Astrocyte of the hippocampus (primary cell): ENCODE measurements at regions not wholly inside any gene's neighbourhood (a gene's known extent, or its start where the extent isn't known, plus 50 kb on each side); places are given as distances from the start of the nearest gene placed in this dataset.
"Not testable (repeated sequence)": the region's sequence is repeated elsewhere in the genome, so short reads cannot be mapped to it uniquely, and the experiment has no call there.

Source experiments
- DNase-seq: peaks from one replicate; pipeline ENCODE4 v3.0.0; 2011; ENCODE audit warnings: low read depth, low spot score

DNA sequence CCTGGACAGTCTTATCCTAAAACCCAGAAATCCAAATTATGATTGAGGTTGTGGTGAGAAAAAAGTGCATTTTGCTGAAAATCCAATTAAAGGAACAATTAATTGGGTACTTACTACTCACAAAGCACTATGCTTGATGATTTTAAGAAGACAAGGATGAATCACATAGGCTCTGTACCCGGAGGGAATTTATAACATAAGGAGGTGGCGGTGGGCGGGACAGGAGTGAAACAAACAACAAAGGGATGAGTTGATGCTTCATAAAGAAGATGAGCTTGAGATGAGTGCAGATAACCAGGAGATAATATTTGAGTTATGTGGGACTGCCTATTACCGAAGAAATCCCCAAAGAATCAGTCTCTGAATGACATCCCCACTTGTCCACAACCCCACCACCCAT is 171.1 kb upstream of the FZD8 start:
- no peak for DNase-seq

DNA sequence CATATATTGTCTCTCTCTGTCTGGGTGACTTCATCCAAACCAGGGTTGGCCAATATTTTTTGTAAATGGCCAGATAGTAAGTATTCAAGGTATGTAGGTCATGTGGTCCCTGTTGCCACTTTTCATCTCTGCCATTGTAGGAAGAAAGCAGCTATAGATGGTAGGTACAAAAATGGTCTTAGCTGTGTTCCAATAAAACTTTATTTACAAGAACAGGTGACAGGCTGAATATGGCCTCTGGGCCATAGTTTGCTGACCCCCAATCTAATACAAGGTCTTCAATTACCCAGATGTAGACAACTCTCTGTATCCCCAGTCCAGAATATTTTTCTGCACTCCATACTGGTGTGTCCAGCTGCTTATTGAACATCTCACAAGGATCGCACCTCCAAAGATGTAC is 166.2 kb upstream of the FZD8 start:
- no peak for DNase-seq

DNA sequence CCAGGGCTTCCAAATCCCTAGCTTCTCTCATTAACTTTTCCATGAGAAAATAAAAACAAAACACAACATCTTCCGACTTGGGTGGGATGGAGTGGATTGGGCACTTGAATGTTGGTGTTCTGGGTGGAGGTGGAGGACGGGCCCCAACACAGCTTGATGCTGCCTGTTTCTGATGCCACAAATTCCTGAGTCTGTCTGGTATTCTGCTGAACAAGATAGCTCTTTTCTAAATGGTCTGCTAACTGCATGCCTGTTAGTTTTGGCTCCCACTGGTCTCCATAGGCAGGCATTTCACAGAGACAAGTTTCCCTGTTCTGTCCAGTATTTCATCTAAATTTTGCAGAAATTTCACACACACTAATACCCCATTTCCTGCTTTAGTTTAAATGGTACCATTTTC is 160.9 kb upstream of the FZD8 start:
- DNase-seq, result no peak

DNA sequence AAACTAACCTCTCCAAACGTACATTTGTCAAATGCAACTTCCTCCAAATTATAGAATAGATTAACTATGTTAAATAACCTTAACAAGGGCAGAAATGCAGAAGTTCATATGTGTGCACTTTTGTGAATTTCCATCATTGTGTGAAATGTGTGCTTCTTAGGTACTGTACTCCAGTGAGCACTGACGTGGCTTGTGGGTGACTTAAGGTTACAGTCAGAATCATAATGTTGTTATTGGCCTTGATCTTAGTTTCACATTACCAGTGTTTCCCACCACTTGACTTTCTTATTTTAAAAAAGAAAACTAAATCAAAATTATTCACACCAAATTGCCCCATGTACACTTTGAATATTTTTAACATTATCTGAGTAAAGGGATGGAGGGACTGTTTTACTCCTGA is 155.1 kb upstream of the FZD8 start:
- peak; percentile 25 for DNase-seq

DNA sequence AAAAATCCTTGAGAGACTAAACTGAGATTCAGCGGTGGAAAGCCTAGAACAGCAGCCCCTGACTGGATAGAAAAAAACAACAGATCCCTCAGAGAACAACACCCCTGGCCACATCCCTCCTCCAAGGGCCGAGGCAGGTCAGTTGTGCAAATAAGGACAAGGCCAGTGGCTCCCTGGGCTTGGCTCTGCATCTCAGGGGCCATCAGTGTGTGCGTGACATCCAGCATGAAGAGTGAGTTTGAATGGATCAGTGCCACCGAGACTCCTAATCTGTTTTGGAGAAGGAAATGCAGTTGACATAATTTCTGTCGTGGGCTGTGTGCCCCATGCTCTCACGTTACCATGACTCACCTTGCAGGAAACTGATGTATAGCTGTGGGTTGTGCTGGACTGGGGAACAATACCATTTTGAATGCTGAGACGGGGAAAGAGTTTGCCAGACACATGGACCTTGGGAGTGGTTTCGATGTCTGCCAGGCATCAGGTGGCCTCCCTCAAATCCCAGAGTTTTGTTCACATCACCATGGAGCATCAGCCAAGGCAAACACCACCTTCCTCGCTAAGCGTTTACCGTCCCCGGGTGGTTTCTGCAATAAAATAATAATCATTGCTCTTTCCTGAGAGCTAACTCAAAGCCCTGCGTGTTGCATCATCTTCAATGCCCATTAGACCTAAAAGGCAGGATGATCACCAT is 153.2 kb upstream of the FZD8 start:
- peak; percentile 23 for DNase-seq

DNA sequence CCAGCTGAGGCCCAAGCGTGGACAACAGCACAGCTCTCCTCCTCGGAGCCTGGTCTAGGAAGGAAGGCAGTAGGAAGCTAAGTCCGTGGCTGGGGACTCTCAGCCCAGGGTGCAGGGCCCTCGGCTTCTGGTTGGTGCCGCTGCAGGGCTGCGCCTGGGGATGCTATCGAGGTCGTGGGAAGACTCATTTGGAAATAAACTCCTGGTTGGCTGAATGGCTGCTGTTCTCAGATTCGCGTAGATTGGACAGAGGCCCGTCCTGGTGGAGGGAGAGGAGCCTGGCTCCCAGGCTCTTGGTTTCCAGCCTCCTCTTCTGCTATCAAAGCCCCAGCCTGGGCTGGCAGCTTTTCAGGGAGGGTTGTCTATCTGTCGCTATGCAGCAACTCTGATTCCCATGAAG is 152.6 kb upstream of the FZD8 start:
- no peak for DNase-seq

DNA sequence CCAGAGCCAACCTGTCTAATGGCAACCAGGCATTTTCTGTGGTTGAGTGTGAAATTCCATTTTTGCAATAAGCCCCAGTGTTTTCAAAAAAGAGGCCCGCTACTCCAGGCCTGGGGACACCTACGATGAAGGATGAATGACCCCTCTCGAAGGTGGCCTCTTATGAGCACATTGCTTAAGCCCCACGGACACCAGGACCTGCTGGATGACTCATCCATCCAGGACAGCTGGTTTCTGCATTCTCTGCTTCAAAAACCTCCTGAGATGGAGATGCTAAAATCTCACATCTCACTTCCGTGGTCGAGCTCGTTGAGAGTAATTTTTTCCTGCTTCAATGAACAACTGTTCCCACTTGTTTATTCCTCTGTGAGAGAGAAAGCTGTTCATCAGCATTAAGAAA is 150.2 kb upstream of the FZD8 start:
- no peak for DNase-seq

DNA sequence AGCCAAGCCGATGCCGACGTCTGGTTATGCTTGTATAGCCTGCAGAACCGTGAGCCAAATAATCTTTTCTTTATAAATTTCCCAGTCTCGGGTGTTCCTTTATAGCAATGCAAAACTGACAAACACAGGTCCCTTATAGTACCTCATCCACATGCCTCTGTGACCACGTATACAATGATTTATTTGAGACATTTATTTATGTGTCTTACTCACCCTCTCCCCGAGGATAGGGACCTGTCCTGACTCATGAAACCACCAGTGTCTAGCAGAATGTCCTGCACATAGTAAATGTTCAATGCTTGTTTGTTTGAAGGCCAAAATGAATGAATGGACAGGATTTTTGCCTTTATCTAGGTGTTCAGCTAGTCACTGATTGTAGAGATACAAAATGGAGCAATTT is 147.9 kb upstream of the FZD8 start:
- DNase-seq, result no peak

DNA sequence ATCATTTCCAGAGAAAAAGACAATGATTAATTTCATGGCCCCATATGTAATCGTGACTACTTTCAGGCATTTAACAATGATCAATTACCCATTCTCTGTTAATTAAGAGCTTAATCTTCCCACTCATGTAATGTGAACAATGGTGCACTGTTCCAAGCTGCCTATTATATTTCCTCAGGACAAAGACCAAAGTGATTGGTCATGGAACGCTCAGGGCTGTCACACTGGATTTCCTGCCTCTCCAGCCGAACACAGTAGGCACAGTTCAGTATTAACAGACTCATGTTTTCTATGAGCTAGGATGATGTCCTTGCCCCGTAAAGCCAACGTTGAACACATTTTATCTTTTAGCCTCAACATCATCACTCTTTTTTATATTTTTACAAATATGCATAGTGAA is 142.7 kb upstream of the FZD8 start:
- DNase-seq, result no peak

DNA sequence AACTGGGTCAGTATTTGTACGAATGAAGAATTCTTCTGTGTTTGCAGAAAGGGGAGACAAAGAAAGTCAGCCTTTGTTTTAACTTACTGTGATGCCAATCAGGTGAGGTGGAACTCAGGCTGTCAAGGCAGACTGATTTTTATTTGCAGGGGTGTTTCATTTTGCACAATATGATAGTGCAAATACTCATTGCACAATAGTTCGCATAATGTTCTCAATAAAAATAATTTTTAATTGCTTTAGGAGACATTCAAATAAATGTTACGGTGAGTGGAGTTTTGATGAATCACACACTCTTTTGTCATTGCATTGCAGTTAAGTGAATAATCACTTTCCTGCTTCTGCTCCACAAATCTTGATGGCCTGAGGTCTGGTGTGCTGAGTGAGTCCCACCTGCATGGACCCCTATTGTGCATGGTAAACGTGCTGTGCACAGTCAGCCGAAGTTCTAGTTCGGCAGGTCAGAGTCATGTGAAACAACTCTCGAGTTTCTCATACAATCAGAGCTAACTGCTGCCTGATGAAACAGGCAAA is 141.3 kb upstream of the FZD8 start:
- peak; percentile 26 for DNase-seq

DNA sequence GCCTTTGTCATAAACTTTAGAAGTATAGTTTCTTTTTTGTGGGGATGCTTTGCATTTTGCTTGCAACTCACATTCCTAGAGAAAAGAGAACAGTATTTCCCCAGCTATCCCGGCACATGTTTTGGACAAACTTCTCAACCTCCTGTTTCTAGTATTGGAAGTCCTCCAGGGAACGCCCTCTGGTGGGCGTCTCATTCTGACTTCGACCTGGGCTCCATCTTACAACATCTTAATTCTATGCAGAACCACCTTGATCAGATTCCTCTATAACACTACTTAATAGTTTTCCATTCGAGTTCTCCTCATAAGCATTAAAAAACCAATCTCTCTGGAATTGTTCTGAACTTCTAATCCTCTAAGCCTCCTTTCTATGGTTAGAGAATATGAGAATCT is 139.5 kb upstream of the FZD8 start:
- DNase-seq, result no peak

DNA sequence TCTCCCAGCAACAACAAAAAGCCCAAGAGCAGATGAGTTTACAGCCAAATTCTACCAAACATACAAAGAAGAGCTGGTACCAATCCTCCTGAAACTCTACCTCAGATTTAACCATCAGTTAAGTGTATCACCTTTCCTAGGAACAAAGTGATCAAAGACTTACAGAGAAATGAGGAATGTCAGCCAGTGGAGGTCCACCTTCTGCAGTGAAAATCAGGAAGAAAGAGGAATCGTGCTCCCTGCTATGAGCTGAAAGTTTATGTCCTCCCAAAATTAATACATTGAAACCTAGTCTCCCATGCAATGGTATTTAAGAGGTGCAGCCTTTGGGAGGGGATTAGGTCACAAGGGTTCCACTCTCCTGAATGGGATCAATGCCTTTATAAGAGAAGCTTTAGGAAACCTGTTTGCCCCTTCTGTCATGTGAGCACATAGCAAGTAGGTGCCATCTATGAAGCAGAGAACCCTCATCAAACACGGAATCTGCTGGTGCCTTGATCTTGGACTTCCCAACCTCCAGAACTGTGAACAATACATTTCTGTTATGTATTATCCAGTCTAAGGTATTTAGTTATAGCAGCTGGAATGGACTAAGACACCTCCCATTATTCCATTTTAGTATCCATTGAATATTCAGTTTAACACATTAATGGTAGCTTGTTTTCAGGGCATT is 139.0 kb upstream of the FZD8 start:
- no peak for DNase-seq

DNA sequence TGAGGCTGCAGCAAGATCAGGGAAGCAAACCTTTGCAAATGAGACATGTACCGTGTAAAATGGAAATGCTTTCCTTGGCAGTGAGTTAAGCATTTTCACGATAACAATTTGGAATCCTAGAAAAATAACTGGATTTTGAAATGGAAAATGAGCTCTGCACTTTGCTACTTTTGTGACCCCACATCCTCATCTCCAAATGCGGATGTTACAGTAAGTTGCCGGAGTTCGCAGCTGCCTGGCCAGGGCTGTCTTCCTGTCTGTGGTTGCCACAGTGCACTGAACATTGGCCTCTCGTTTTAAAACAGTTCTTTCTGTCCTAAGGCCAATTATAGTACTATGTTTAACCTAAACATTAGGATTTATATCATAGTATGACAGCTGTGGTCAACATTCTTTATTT is 136.2 kb upstream of the FZD8 start:
- no peak for DNase-seq

DNA sequence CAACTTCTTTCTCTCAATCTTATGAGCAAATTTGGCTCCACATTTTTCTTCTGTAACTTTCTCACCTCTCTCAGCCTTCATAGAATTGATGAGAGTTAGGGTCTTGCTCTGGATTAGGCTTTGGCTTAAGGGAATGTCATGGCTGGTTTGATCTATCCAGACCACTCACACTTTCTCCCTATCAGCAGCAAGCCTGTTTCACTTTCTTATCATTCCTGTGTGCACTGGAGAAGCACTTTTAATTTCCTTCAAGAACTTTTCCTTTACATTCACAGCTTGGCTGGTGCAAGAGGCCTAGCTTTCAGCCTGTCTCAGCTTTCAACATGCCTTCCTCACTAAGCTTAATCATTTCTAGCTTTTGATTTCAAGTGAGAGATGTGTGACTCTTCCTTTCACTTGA is 134.5 kb upstream of the FZD8 start:
- not testable (repeated sequence) for DNase-seq

DNA sequence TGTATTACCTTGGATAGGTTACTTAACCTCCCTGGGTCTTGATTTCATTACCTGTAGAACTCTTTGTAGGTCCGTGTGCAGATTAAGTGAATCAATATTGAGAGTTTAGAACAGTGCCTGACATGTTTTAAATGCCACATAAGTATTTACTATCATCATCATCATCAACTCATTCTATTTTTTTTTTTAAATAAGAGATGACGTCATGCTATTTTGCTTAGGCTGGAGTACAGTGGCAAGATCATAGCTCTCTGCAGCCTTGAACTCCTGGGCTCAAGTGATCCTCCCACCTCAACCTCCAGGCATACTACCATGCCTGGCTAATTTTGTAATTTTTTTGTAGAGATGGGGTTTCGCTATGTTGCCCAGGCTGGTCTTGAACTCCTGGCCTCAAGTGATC is 132.0 kb upstream of the FZD8 start:
- no peak for DNase-seq

DNA sequence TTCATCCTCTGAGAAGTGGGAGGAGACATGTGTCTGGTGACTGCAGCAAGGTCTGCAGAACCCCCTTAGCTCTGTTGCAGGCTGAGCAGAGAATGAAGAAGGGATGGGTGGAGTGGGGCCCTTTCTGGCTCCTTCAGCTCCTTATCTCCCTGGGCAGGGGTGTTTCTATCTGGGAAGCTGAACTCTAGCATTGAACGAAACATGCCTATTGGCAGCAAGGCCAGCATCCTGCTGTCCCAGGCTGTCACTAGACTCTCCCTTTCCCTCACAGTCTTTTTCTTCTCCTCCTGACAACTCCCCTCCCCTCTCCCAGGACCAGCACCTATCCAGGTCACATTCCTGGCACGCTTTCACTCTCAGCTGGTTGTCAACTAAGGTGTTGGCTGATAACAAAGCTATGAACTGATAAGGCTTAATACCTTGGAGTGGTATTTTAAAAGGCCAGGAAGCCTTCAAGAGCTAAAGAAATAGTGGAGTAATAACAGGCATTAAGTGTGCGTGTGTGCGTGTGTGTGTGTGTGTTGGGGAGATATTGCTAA is 128.8 kb upstream of the FZD8 start:
- DNase-seq, result no peak

DNA sequence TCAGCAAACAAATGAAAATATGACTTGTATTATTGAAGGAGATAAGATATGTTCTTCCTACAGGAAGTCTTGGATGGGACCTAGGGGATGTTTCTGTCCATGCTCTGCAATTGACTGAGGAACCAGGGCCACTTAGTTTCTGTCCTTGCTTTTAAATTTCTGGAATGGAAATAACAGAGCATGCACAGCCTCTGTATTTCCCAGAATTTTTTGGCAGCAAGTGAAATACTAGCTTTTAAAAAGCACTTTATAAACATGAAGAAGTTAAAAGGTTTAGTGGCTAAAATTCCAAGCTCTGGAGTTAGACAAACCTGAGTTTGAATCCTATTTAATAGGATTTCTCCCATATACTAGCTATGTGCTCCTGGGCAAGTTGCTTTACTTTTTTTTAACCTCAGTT is 127.7 kb upstream of the FZD8 start:
- no peak for DNase-seq

DNA sequence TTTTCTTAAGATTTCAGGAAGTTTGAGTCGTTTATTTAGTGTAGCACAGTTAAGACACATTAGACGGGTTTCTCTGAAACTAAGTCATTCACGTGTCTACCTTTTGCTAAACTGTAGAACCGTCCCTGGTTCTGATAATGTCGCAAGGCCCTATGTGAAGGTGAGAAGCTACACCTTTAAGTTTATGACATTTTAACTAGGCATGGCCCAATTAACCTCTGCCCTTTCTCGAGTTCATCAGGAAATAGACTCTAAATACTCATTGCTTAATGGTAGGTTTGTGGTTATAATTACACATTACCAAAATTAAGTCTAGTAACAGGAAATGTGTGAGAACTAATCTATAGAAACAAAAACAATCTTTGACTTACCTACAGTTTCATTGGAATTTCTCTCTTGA is 126.6 kb upstream of the FZD8 start:
- no peak for DNase-seq

DNA sequence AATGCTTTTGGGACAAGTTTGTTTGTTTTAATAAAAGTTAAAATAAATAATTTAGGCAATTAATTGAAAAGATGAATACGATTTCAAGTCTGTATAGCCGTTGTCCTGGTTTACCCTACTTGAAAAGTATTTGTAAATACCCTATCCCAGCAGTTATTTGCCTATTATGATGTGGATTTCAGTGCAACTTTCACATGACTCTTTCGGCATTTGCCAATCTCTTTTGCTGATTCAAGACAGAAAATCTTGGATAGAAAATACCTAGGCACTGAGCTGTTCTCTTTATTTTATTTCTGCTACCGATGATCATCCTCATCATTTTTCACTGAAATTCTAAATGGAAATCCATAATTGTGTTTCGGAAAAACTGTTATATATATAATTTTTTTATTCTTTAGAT is 125.9 kb upstream of the FZD8 start:
- DNase-seq, result no peak

DNA sequence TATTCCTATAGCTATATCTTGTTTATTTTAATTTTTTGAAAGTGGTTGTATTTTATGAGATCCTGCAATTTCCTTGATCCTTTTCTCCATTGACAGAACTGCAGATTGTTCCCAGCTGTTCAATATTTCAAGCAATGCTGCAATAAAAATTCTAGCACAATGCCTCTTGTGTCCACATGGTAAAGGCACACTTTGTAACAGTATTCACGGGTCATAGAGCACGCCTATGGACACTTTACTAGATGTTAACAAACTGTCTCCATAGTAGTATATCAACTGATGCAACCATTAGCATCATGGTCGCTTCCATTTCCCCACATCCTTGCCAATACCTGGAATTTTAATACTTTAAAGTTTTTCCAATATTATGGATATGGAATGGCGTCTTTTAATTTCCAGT is 123.9 kb upstream of the FZD8 start:
- no peak for DNase-seq

DNA sequence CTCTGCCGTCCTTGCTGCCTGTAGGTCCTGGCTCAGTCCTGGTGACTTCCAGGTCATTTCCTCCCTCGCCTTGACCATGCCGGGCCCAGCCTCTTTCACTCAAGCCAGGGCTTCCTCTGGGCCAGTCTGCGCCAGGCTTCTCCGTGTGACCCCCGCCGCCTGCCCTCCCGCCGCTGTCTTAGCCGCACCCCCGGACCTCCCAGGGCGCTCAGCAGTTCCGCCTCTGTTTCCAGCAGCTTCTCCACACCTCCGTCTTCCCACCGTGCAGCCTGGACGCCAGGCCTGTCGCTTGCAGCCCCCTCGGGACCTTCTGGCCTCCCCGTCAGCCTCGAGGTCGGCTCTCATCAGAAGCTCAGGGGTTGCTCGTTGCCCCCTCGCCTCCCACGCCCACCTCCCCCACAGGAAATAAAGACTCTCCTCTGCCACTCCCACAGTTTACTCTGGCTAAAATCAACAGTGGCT is 123.0 kb upstream of the FZD8 start:
- DNase-seq, result no peak

DNA sequence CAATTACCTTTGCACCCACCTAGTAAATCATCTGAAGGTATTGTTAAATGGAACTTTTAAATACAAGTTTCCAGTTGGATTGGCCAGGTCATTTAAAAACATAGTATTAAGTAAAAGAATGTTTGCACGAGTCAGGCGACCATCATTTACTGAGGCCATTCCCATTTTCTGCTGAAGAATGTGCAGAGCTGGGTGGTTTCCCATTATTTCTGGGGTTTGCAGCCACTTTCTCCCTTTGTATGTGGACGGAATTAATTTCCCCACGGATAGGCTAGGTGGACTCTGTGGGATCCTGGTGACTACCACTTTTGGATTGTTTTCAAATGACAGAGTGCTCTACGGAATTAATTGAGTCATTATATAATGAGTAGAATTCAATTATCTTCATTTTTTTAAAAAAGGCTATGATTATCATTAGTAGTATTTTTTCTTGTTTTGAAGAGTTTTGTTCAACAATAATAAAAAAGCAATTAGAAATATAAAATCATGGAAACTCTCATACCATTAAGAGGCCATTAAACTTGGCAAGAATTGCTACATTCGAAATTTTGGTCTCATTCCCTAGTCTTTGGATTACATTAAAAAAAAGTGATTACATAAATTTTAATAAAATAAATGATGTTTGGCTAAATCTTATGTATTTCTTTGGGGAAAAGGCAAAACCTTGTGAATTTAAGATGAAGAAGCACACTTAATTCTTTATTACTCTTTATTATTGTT is 120.4 kb upstream of the FZD8 start:
- DNase-seq, result peak; percentile 14
